Esophagus squamous epithelium (tissue), 5 donors: ENCODE measurements at regions not wholly inside any gene's neighbourhood (a gene's known extent, or its start where the extent isn't known, plus 50 kb on each side); places are given as distances from the start of the nearest gene placed in this dataset.

Experiments
- DNase-seq: peaks from one replicate; lab custom pipeline; 2025; lab: John Stamatoyannopoulos, UW
- H3K27ac ChIP-seq, 4 donors: fragments of 200-600 bp; sonication (generic); one replicate each; pipeline ENCODE4 v1.5.1; 2016 to 2019; ENCODE audit warnings: mild to moderate bottlenecking in 1 of 4
- H3K27me3 ChIP-seq, 4 donors: fragments of 200-600 bp; sonication (generic); 1 replicate in 3 of 4; 2 replicates in 1 of 4; pipeline versions ENCODE4 v1.5.1 to v1.6.0; 2017 to 2021; ENCODE audit warnings: antibody characterized with exemption in 1 of 4
- H3K36me3 ChIP-seq, 3 donors: fragments of 200-600 bp; sonication (generic); one replicate each; pipeline ENCODE4 v1.5.1; 2016 to 2019
- H3K4me1 ChIP-seq, 3 donors: fragments of 200-600 bp; sonication (generic); one replicate each; pipeline ENCODE4 v1.5.1; 2017 to 2019
- H3K4me3 ChIP-seq, 4 donors: fragments of 200-600 bp; sonication (generic); 1 replicate in 3 of 4; 2 replicates in 1 of 4; pipeline ENCODE4 v1.5.1; 2016 to 2019; ENCODE audit warnings: mild to moderate bottlenecking in 2 of 4, moderate library complexity in 1 of 4
- H3K9me3 ChIP-seq, 3 donors: fragments of 200-600 bp; sonication (generic); one replicate each; pipeline ENCODE4 v1.5.1; 2016 to 2019
- CTCF ChIP-seq, 6 experiments: fragments of 450-650 bp in 4 of 6; fragments of 200-600 bp in 2 of 6; sonication (generic) in 2 of 6; IDR thresholded peaks; one replicate each; pipeline ENCODE4 v1.5.1; 2016 to 2019; ENCODE audit warnings: antibody characterized with exemption in 6 of 6, mild to moderate bottlenecking in 4 of 6, moderate library complexity in 4 of 6
- POLR2A ChIP-seq, 4 donors: fragments of 450-650 bp; IDR thresholded peaks; one replicate each; pipeline ENCODE4 v1.6.1; 2017; ENCODE audit warnings: antibody characterized with exemption in 4 of 4, mild to moderate bottlenecking in 4 of 4, moderate library complexity in 3 of 4
- WGBS, 2 donors: methylation state at CpG; one replicate each; pipeline ENCODE4 v1.1.5; 2018; 5-methylcytosine and 5-hydroxymethylcytosine counted together
- intact Hi-C: fragments of 100-400 bp; cut with DNase I; formaldehyde crosslinking; loops from one replicate; pipeline ENCODE4 v1.15.0; 2022
- donor health status: DM: yes; HTN: yes; CAD: no.

GRCh38 chr14:97946240-97946639, 1149.1 kb downstream of the VRK1 start:
- Histone ChIP-seq H3K27me3 (no peaks in the 10 kb centered on the region), H3K4me3 (no peak overlapping the region), H3K9me3 (no peaks in the 10 kb centered on the region), H3K27ac (no peak overlapping the region), H3K36me3 (no peaks in the 10 kb centered on the region), H3K4me1 (peaks cover 0 to 9% (median 0%) of the 10 kb centered on the region in 3 donors)
- no peak for DNase-seq
- intact Hi-C loops, result no loop called here
- no peak for TF ChIP-seq POLR2A (IDR thresholded peaks at IDR 0.05)
- TF ChIP-seq CTCF (IDR thresholded peaks at IDR 0.05), result no peak
- WGBS, 2 donors, result 26% methylated on average over 2 of the region's 2 CpGs; no CpG with 5 or more reads in 1 of the 2 donors

GRCh38 chr14:97946641-97947040, 1149.5 kb downstream of the VRK1 start:
- TF ChIP-seq CTCF (IDR thresholded peaks at IDR 0.05) (no peak), POLR2A (IDR thresholded peaks at IDR 0.05) (no peak)
- DNase-seq, result no peak
- Histone ChIP-seq H3K9me3 (no peaks in the 10 kb centered on the region), H3K4me1 (peaks cover 0 to 9% (median 0%) of the 10 kb centered on the region in 3 donors), H3K27me3 (no peaks in the 10 kb centered on the region), H3K27ac (no peak overlapping the region), H3K4me3 (no peak overlapping the region), H3K36me3 (no peaks in the 10 kb centered on the region)
- WGBS, 2 donors, result 82 to 83% methylated on average over 9 of the region's 9 CpGs
- intact Hi-C loops, result no loop called here

- WGBS, 2 donors, result 38 to 52% methylated on average over 4 to 12 of the region's 13 CpGs
- no peak overlapping the region for H3K4me3 ChIP-seq
- H3K27me3 ChIP-seq, result no peaks in the 10 kb centered on the region
- H3K27ac ChIP-seq, result no peak overlapping the region
- H3K4me1 ChIP-seq, result peaks cover 0 to 9% (median 0%) of the 10 kb centered on the region in 3 donors
- DNase-seq, result no peak
- no peak for TF ChIP-seq POLR2A (IDR thresholded peaks at IDR 0.05)
- no peak for TF ChIP-seq CTCF (IDR thresholded peaks at IDR 0.05)
- intact Hi-C loops, result no loop called here
- H3K9me3 ChIP-seq, result no peaks in the 10 kb centered on the region
- no peaks in the 10 kb centered on the region for H3K36me3 ChIP-seq
These were observed 1151.7 kb downstream of the VRK1 start for GRCh38 chr14:97948841-97949240.

GRCh38 chr14:97956581-97957340, 1159.6 kb downstream of the VRK1 start:
- no peak for DNase-seq
- WGBS, 2 donors, result 44 to 58% methylated on average over 13 of the region's 13 CpGs
- TF ChIP-seq POLR2A (IDR thresholded peaks at IDR 0.05) (no peak), CTCF (IDR thresholded peaks at IDR 0.05) (no peak)
- H3K27ac ChIP-seq, result no peak overlapping the region
- peaks cover 0 to 10% (median 0%) of the 10 kb centered on the region in 3 donors for H3K4me1 ChIP-seq
- peaks cover 0 to 17% (median 0%) of the 10 kb centered on the region in 3 donors for H3K36me3 ChIP-seq
- intact Hi-C loops, result no loop called here
- no peak overlapping the region for H3K4me3 ChIP-seq
- H3K27me3 ChIP-seq, result no peaks in the 10 kb centered on the region
- H3K9me3 ChIP-seq, result peaks cover 0 to 5% (median 0%) of the 10 kb centered on the region in 3 donors

GRCh38 chr14:97959251-97959650, 1162.1 kb downstream of the VRK1 start:
- Histone ChIP-seq H3K4me1 (peaks cover 0 to 10% (median 0%) of the 10 kb centered on the region in 3 donors), H3K36me3 (peaks cover 0 to 17% (median 0%) of the 10 kb centered on the region in 3 donors), H3K27me3 (no peaks in the 10 kb centered on the region), H3K9me3 (peaks cover 0 to 5% (median 0%) of the 10 kb centered on the region in 3 donors), H3K27ac (no peak overlapping the region), H3K4me3 (no peak overlapping the region)
- intact Hi-C loops, result no loop called here
- no peak for DNase-seq
- WGBS, 2 donors, result 94 to 96% methylated on average over 4 of the region's 4 CpGs
- no peak for TF ChIP-seq POLR2A (IDR thresholded peaks at IDR 0.05)
- no peak for TF ChIP-seq CTCF (IDR thresholded peaks at IDR 0.05)
